ENCODE measurements at regions not wholly inside any gene's neighbourhood (a gene's known extent, or its start where the extent isn't known, plus 50 kb on each side); places are given as distances from the start of the nearest gene placed in this dataset.

GRCh38 chr18:67380867-67381266 lies 135.7 kb downstream of the DSEL start:
- no peak for DNase-seq (ENCODE audit: low read depth)

- DNase-seq (ENCODE audit: low read depth), result no peak
These were observed 136.5 kb downstream of the DSEL start for GRCh38 chr18:67379981-67380380.

- DNase-seq (ENCODE audit: low read depth), result no peak
These were observed 140.1 kb downstream of the DSEL start for GRCh38 chr18:67376372-67376771.

- DNase-seq (ENCODE audit: low read depth), result no peak
These were observed 142.9 kb downstream of the DSEL start for GRCh38 chr18:67373636-67374035.

GRCh38 chr18:67367540-67367939 lies 149.0 kb downstream of the DSEL start:
- DNase-seq (ENCODE audit: low read depth), result no peak

- peak; percentile 52 for DNase-seq (ENCODE audit: low read depth)
These were observed 152.8 kb downstream of the DSEL start for GRCh38 chr18:67363694-67364093.

GRCh38 chr18:67362906-67363305 lies 153.6 kb downstream of the DSEL start:
- DNase-seq (ENCODE audit: low read depth), result peak; percentile 82

GRCh38 chr18:67359873-67360838 lies 156.4 kb downstream of the DSEL start:
- DNase-seq (ENCODE audit: low read depth), result peak; percentile 98

- DNase-seq (ENCODE audit: low read depth), result no peak
These were observed 157.6 kb downstream of the DSEL start for GRCh38 chr18:67358947-67359346.

- no peak for DNase-seq (ENCODE audit: low read depth)
These were observed 161.8 kb downstream of the DSEL start for GRCh38 chr18:67354692-67355091.

GRCh38 chr18:67354091-67354490 lies 162.4 kb downstream of the DSEL start:
- no peak for DNase-seq (ENCODE audit: low read depth)

GRCh38 chr18:67347438-67347837 lies 169.1 kb downstream of the DSEL start:
- no peak for DNase-seq (ENCODE audit: low read depth)

- no peak for DNase-seq (ENCODE audit: low read depth)
These were observed 174.4 kb downstream of the DSEL start for GRCh38 chr18:67342159-67342558.

GRCh38 chr18:67337696-67338095 lies 178.8 kb downstream of the DSEL start:
- no peak for DNase-seq (ENCODE audit: low read depth)

- DNase-seq (ENCODE audit: low read depth), result no peak
These were observed 184.7 kb downstream of the DSEL start for GRCh38 chr18:67331857-67332256.

GRCh38 chr18:67319109-67319508 lies 197.4 kb downstream of the DSEL start:
- DNase-seq (ENCODE audit: low read depth), result no peak

GRCh38 chr18:67318651-67319050 lies 197.9 kb downstream of the DSEL start:
- peak; percentile 44 for DNase-seq (ENCODE audit: low read depth)

GRCh38 chr18:67310826-67311225 lies 205.7 kb downstream of the DSEL start:
- DNase-seq (ENCODE audit: low read depth), result peak; percentile 49

- DNase-seq (ENCODE audit: low read depth), result peak; percentile 82
These were observed 207.7 kb downstream of the DSEL start for GRCh38 chr18:67308819-67309218.

- DNase-seq (ENCODE audit: low read depth), result no peak
These were observed 211.1 kb downstream of the DSEL start for GRCh38 chr18:67305466-67305865.

- DNase-seq (ENCODE audit: low read depth), result peak; percentile 22
These were observed 214.5 kb downstream of the DSEL start for GRCh38 chr18:67302043-67302442.

- DNase-seq (ENCODE audit: low read depth), result peak; percentile 6
These were observed 214.9 kb downstream of the DSEL start for GRCh38 chr18:67301592-67301991.

GRCh38 chr18:67300498-67300897 lies 216.0 kb downstream of the DSEL start:
- no peak for DNase-seq (ENCODE audit: low read depth)
